GM12873 (cell line): ENCODE measurements at regions not wholly inside any gene's neighbourhood (a gene's known extent, or its start where the extent isn't known, plus 50 kb on each side); places are given as distances from the start of the nearest gene placed in this dataset.

Source experiments
- CTCF ChIP-seq: IDR thresholded peaks from 2 replicates; pipeline ENCODE4 v1.5.1; 2012; ENCODE audit warnings: low read depth, mild to moderate bottlenecking, moderate library complexity, low read length, control low read depth; ENCODE audit not compliant: insufficient read depth; ENCODE audit errors: missing control alignments

- TF ChIP-seq CTCF, result no peak
These were observed 82.0 kb upstream of the KLHL13 start for GRCh38 chrX:118198577-118198976.

GRCh38 chrX:118199997-118200396 lies 83.4 kb upstream of the KLHL13 start:
- no peak for TF ChIP-seq CTCF

- no peak for TF ChIP-seq CTCF
These were observed 89.1 kb upstream of the KLHL13 start for GRCh38 chrX:118205421-118206395.

- no peak for TF ChIP-seq CTCF
These were observed 91.3 kb upstream of the KLHL13 start for GRCh38 chrX:118207831-118208453.

GRCh38 chrX:118208481-118208880 lies 91.9 kb upstream of the KLHL13 start:
- no peak for TF ChIP-seq CTCF

GRCh38 chrX:118211891-118212816 lies 95.5 kb upstream of the KLHL13 start:
- no peak for TF ChIP-seq CTCF

GRCh38 chrX:118212817-118213183 lies 96.2 kb upstream of the KLHL13 start:
- no peak for TF ChIP-seq CTCF
